ENCODE measurements at regions not wholly inside any gene's neighbourhood (a gene's known extent, or its start where the extent isn't known, plus 50 kb on each side); places are given as distances from the start of the nearest gene placed in this dataset.
A peak's percentile ranks its signal among the peaks of the same experiment; 100 is the strongest.

DNA sequence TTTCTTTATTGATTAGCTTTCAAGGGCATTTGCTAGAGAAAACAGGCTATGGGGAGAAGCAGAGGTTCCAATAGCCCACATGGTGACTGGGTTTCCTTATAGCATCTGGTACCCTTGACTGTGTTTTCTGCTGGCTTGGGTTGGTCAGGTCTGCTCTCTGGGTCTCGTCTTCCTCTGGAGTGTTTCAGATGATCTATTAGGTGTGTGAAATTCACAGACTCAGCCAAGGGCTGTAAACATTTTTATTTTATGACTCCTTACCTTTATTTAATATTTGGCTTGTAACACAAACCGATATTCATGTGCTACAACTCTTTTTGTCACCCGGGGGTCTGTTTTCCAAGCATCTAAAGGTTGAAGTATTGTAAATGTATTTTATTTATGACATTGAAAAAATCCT is 338.9 kb downstream of the GADD45G start:
- intact Hi-C loops (cut with micrococcal nuclease) = no loop called here
- no TSS peak for BruUV-seq (replicated peaks)
- CTCF ChIA-PET = interaction anchor here (0.6 to 1.3 kb wide), 3 partner anchors 32 to 340 kb away, joined by 3 to 8 read pairs (median 3); no protein-coding TSS in a partner anchor
- Mint-ChIP-seq H3K4me1 (ENCODE audit: insufficient read depth, unreplicated experiment) (peaks cover 11% of the 10 kb centered on the region), H3K36me3 (ENCODE audit: insufficient read depth, unreplicated experiment) (no peaks in the 10 kb centered on the region), H3K9me3 (ENCODE audit: unreplicated experiment) (no peaks in the 10 kb centered on the region), H3K27ac (ENCODE audit: low read depth, unreplicated experiment) (no peak overlapping the region), H3K4me3 (ENCODE audit: unreplicated experiment) (no peak overlapping the region), H3K27me3 (ENCODE audit: insufficient read depth, unreplicated experiment) (peaks cover 42% of the 10 kb centered on the region)
- TF ChIP-seq, protein P1, sequence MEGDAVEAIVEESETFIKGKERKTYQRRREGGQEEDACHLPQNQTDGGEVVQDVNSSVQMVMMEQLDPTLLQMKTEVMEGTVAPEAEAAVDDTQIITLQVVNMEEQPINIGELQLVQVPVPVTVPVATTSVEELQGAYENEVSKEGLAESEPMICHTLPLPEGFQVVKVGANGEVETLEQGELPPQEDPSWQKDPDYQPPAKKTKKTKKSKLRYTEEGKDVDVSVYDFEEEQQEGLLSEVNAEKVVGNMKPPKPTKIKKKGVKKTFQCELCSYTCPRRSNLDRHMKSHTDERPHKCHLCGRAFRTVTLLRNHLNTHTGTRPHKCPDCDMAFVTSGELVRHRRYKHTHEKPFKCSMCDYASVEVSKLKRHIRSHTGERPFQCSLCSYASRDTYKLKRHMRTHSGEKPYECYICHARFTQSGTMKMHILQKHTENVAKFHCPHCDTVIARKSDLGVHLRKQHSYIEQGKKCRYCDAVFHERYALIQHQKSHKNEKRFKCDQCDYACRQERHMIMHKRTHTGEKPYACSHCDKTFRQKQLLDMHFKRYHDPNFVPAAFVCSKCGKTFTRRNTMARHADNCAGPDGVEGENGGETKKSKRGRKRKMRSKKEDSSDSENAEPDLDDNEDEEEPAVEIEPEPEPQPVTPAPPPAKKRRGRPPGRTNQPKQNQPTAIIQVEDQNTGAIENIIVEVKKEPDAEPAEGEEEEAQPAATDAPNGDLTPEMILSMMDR (IDR thresholded peaks at IDR 0.05; ENCODE audit: unreplicated experiment) = no peak
- no peak for DNase-seq (ENCODE audit: unreplicated experiment)
- POLR2A ChIA-PET = interaction anchor here (0.7 kb wide), 1 partner anchor 46 kb away, joined by 3 read pairs; no protein-coding TSS in a partner anchor

DNA sequence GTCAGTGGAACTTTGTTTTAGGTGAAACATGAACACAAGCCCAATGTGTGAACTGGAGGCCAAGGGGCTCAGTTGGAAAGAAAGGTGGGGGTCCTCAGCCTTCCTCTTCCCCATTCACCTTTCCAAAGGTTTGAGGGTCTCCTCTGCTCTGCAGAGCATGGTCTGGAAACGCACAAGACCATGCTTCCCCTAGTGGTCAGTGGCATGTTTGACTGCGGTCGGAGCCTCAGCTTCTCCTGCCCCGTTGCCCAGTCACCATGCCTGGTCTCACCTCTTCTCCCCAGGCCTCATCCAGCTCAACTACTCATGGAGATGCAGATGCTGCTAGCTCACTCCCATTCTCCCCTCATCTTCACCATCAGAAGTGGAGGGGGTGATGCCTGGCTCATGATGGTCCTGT is 340.3 kb downstream of the GADD45G start:
- no peaks in the 10 kb centered on the region for H3K36me3 Mint-ChIP-seq (ENCODE audit: insufficient read depth, unreplicated experiment)
- no TSS peak for BruUV-seq (replicated peaks)
- peaks cover 28% of the 10 kb centered on the region for H3K27me3 Mint-ChIP-seq (ENCODE audit: insufficient read depth, unreplicated experiment)
- no peak for DNase-seq (ENCODE audit: unreplicated experiment)
- H3K4me3 Mint-ChIP-seq (ENCODE audit: unreplicated experiment) = no peak overlapping the region
- TF ChIP-seq, protein P1 (IDR thresholded peaks at IDR 0.05; ENCODE audit: unreplicated experiment) = peak; percentile 7
- ChIA-PET CTCF (interaction anchor here (0.6 to 1.0 kb wide), 3 partner anchors 11 to 352 kb away, joined by 3 read pairs; no protein-coding TSS in a partner anchor), POLR2A (no interaction called here)
- no peak overlapping the region for H3K27ac Mint-ChIP-seq (ENCODE audit: low read depth, unreplicated experiment)
- intact Hi-C loops (cut with micrococcal nuclease) = no loop called here
- peaks cover 11% of the 10 kb centered on the region for H3K4me1 Mint-ChIP-seq (ENCODE audit: insufficient read depth, unreplicated experiment)
- no peaks in the 10 kb centered on the region for H3K9me3 Mint-ChIP-seq (ENCODE audit: unreplicated experiment)

DNA sequence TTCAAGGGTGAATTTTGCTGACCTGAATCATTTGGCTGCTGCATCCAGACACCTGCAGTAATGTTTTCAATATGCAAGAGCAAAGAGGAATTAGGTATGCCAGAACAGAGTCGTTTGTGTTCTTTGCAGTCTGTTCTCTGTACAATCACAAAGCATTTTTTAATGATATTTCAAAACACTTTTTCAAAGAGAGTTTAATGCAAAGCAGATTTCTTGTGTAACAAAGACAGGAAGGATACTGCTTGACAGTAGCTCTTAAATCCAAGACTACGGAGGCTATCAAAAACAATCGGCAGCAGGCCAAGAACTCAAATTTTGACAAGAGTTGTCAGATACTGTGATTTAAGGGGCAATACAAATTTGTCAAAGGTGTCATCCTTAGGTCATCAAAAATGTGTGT is 341.9 kb downstream of the GADD45G start:
- TF ChIP-seq, protein P1 (IDR thresholded peaks at IDR 0.05; ENCODE audit: unreplicated experiment) = no peak
- intact Hi-C loops (cut with micrococcal nuclease) = no loop called here
- H3K4me3 Mint-ChIP-seq (ENCODE audit: unreplicated experiment) = no peak overlapping the region
- no peaks in the 10 kb centered on the region for H3K36me3 Mint-ChIP-seq (ENCODE audit: insufficient read depth, unreplicated experiment)
- H3K27me3 Mint-ChIP-seq (ENCODE audit: insufficient read depth, unreplicated experiment) = peaks cover 28% of the 10 kb centered on the region
- no peak overlapping the region for H3K27ac Mint-ChIP-seq (ENCODE audit: low read depth, unreplicated experiment)
- peaks cover 9% of the 10 kb centered on the region for H3K4me1 Mint-ChIP-seq (ENCODE audit: insufficient read depth, unreplicated experiment)
- DNase-seq (ENCODE audit: unreplicated experiment) = no peak
- no peaks in the 10 kb centered on the region for H3K9me3 Mint-ChIP-seq (ENCODE audit: unreplicated experiment)
- ChIA-PET POLR2A (no interaction called here), CTCF (no interaction called here)
- BruUV-seq (replicated peaks) = no TSS peak

DNA sequence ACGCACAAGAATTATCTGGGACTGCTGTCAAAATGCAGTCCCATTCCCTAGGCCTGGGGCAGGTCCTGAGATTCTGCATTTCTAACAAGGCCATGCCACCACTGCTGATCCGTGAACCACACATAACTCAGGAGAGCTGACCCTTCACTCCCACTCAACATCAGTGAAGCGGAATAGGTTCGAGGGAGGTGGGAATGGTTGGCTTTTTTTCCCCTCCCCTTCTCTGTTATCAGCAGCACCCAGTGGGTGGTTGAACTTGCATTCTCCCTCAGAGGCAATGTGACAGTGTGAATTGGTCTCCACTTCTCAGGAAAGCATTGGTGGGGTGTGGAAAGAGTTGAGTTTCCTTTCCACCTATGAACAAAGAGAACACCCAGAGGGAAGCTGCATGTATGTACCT is 344.3 kb downstream of the GADD45G start:
- DNase-seq (ENCODE audit: unreplicated experiment) = no peak
- Mint-ChIP-seq H3K4me3 (ENCODE audit: unreplicated experiment) (no peak overlapping the region), H3K27me3 (ENCODE audit: insufficient read depth, unreplicated experiment) (peaks cover 5% of the 10 kb centered on the region), H3K36me3 (ENCODE audit: insufficient read depth, unreplicated experiment) (no peaks in the 10 kb centered on the region), H3K4me1 (ENCODE audit: insufficient read depth, unreplicated experiment) (peaks cover 5% of the 10 kb centered on the region), H3K27ac (ENCODE audit: low read depth, unreplicated experiment) (no peak overlapping the region), H3K9me3 (ENCODE audit: unreplicated experiment) (no peaks in the 10 kb centered on the region)
- TF ChIP-seq, protein P1 (IDR thresholded peaks at IDR 0.05; ENCODE audit: unreplicated experiment) = no peak
- CTCF ChIA-PET = no interaction called here
- intact Hi-C loops (cut with micrococcal nuclease) = no loop called here
- no TSS peak for BruUV-seq (replicated peaks)
- POLR2A ChIA-PET = no interaction called here

Measured in MCF 10A (cell line).